GM12873 (cell line): ENCODE measurements at regions not wholly inside any gene's neighbourhood (a gene's known extent, or its start where the extent isn't known, plus 50 kb on each side); places are given as distances from the start of the nearest gene placed in this dataset.

Experiments used
- TF ChIP-seq, protein P1 (sequence below): IDR thresholded peaks from 2 replicates; pipeline ENCODE4 v1.5.1; 2012; ENCODE audit warnings: low read depth, mild to moderate bottlenecking, moderate library complexity, low read length, control low read depth; ENCODE audit not compliant: insufficient read depth; ENCODE audit errors: missing control alignments

DNA sequence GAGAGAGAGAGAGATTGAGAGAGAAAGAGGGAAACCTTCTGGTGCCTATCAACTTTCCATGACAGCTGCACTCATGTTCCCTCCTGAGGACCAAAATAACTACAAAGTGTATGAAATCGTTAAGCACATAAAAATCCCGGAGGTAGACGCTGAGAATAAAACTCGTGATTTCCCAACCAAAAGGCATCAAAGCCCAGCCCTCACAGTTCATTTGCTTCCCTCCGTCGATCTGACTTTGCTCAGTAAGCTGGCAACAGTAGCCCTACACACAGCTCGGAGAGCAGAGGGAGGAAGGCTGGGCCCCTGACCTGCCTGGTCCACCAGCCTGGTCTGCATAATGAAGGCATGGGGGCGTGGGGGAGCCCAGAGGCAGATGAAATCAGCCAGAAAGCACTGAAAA is 273.9 kb upstream of the ZFHX3 start:
- TF ChIP-seq, protein P1, sequence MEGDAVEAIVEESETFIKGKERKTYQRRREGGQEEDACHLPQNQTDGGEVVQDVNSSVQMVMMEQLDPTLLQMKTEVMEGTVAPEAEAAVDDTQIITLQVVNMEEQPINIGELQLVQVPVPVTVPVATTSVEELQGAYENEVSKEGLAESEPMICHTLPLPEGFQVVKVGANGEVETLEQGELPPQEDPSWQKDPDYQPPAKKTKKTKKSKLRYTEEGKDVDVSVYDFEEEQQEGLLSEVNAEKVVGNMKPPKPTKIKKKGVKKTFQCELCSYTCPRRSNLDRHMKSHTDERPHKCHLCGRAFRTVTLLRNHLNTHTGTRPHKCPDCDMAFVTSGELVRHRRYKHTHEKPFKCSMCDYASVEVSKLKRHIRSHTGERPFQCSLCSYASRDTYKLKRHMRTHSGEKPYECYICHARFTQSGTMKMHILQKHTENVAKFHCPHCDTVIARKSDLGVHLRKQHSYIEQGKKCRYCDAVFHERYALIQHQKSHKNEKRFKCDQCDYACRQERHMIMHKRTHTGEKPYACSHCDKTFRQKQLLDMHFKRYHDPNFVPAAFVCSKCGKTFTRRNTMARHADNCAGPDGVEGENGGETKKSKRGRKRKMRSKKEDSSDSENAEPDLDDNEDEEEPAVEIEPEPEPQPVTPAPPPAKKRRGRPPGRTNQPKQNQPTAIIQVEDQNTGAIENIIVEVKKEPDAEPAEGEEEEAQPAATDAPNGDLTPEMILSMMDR, result no peak

DNA sequence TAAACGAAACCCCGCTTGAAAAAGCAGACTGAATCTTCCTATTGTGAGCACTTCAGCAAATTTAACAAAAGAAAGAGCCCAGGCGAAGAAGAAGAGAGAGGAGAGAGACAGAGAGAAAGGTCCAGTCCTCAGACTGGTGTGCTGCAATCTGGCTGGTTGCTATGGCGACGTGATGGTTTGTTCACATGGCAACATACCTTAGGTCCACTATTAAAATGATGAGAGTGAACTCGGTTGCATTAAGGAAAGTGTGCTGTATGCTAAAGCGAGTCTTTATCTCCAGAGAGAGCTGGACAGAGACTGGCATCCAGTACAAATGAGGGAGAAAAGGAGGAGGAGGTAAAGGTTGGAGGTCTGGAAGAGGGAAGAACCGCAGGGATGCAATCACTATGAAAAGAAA is 271.8 kb upstream of the ZFHX3 start:
- TF ChIP-seq, protein P1, result no peak

DNA sequence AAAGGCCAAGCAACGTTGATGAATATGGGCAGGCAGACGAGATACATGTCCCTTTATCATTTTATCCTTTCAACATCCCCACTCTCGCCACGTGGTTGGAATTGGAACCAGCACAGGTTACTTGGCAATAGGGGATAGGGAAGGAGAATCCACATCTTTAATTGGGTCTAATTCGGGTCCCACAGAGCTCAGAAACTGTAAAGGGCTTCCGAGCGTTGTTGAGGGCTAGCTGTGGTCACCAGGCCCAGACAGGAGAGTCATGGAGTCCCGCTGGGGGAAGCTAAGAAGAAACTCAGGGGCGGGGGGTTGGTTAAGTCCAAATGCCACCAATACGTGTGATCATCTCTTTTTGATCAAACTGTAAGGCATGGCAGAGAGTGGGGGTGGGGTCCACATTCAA is 271.3 kb upstream of the ZFHX3 start:
- TF ChIP-seq, protein P1, result no peak

DNA sequence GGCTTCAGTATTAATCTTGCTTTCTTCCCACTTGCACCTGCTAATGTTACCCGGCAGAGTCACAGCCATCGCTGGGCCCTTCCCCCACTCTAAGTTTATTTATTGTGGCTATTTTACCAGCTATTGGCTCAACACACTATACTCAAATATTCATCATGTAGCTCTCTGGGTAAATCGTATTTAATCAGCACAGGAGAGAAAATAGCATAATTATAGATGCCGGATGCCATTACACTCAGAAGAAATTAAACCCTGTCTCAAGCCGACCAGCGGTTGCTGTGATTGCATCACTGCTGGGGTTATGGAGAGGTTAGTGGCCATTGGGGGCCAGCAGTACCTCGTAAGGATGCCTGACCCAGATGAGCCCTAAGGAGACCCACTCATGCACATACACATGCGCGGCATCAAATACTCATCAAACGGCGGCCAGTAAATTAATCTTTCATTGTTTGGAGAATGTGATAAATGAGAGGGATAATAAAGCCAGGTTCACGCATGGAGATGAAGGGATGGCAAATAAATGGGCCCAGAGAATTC is 269.5 kb upstream of the ZFHX3 start:
- TF ChIP-seq, protein P1, result no peak

DNA sequence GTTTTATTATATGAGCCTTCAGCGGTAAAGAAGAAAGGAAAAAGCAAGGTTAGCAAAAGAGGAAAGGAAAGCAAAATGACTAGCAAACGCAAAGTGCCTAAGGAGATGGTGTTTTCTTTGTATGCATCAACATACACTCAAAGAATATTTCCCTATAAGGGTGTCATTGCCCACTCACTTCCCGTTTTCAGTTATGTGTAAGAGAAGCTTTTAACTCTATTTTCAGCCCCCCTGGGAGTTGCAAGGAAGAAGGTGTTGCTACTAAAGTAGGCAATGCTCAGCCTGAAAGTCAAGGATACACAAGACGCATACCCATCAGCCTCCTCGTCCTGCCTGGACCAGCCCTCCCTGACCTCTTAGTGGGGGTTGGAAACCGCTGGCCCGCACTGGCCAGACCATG is 267.7 kb upstream of the ZFHX3 start:
- TF ChIP-seq, protein P1, result no peak

DNA sequence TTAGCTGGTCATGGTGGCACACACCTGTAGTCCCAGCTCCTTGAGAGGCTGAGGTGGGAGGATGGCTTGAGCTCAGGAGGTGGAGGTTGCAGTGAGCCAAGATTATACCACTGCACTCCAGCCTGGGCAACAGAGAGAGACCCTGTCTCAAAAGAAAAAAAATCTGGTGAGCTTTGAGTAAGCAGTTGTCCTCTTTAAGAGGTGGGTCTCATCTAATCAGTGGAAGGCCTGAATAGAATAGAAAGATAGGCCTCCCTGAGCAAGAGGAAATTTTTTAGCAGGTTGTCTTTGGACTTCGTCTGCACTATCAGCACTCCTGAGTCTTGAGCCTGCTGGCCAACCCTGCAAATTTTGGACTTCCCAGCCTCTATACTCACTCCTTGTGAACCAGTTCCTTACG is 266.0 kb upstream of the ZFHX3 start:
- TF ChIP-seq, protein P1, result no peak

DNA sequence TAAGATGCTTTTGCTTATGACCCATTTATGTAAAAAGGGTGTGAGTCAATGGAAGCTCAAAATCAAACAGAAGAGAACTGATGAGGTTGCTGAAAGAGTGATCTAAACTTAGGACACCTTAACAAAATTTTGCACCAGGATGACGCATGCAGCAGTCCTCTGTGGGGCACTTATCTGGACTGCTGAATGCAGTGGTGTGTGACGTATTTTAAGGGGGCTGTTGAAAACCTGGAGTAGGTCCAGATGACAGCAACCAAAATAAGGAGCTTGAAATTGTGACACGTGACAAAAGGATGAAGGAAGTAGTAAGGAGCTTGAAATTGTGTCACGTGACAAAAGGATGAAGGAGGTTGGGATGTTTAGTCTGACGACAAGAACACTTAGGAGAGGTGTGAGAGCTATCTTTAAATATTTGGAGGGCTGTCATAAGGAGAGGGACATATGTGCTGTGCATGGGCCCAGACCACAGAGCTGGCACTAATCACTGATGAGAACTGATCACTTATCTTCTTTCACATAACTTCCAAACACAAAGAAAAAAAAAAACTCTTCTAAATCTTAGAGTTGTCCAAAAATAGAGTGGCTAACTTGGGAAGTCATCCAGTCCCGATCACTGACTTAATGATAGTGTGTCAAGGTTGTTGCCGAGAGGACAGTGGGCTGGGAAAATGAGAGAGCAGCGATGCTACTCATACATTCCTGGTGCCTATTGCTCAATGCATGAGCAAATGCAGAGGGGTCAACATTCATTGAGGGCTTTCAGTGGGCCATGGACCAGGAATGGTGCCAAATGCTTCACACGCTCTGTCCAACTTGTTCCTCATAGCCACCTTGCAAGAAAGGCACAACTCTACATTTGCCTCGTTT is 264.2 kb upstream of the ZFHX3 start:
- TF ChIP-seq, protein P1, result no peak
